CD14-positive monocyte (primary cell): ENCODE measurements at regions not wholly inside any gene's neighbourhood (a gene's known extent, or its start where the extent isn't known, plus 50 kb on each side); places are given as distances from the start of the nearest gene placed in this dataset.
A peak's percentile ranks its signal among the peaks of the same experiment; 100 is the strongest.

ENCODE experiments used
- DNase-seq, 3 donors: peaks; one replicate each; pipeline ENCODE4 v3.0.0-alpha.2; 2011 to 2022
- H2AFZ ChIP-seq: 2 replicates; pipeline ENCODE4 v1.6.0; 2012; ENCODE audit warnings: mild to moderate bottlenecking, low read depth, low read length, inconsistent platforms; ENCODE audit not compliant: insufficient read depth, poor library complexity, severe bottlenecking
- H3K27ac ChIP-seq, 2 donors: 1 replicate in 1 of 2; 2 replicates in 1 of 2; pipeline ENCODE4 v1.5.1; 2012 to 2013; ENCODE audit warnings: low read length in 2 of 2, control low read depth in 1 of 2, inconsistent platforms in 1 of 2, low read depth in 1 of 2, mild to moderate bottlenecking in 1 of 2
- H3K27me3 ChIP-seq, 2 donors: one replicate each; pipeline versions ENCODE4 v1.6.0 to v1.6.1; 2011 to 2013; ENCODE audit warnings: low read length in 2 of 2; ENCODE audit not compliant: control insufficient read depth in 2 of 2, insufficient read depth in 2 of 2
- H3K36me3 ChIP-seq, 2 donors: replicated peaks in 1 of 2; 1 replicate in 1 of 2; 2 replicates in 1 of 2; pipeline versions ENCODE4 v1.5.1 to v1.6.1; 2012 to 2013; ENCODE audit warnings: low read length in 2 of 2, control low read depth in 1 of 2, inconsistent platforms in 1 of 2, mild to moderate bottlenecking in 1 of 2; ENCODE audit not compliant: insufficient read depth in 2 of 2, control insufficient read depth in 1 of 2
- H3K4me1 ChIP-seq, 2 donors: 1 replicate in 1 of 2; 2 replicates in 1 of 2; pipeline versions ENCODE4 v1.5.1 to v1.6.1; 2012 to 2013; ENCODE audit warnings: low read length in 2 of 2, control low read depth in 1 of 2, inconsistent platforms in 1 of 2, mild to moderate bottlenecking in 1 of 2, moderate library complexity in 1 of 2; ENCODE audit not compliant: insufficient read depth in 2 of 2, control insufficient read depth in 1 of 2
- H3K4me2 ChIP-seq: replicated peaks from 2 replicates; pipeline ENCODE3; 2012; ENCODE audit warnings: low read length, moderate library complexity, mild to moderate bottlenecking; ENCODE audit not compliant: poor library complexity, severe bottlenecking; ENCODE audit errors: extremely low read depth
- H3K4me3 ChIP-seq, 3 experiments: fragments of 200-600 bp in 1 of 3; sonication (generic) in 1 of 3; replicated peaks in 1 of 3; 1 replicate in 2 of 3; 2 replicates in 1 of 3; pipeline ENCODE4 v1.5.1; 2011 to 2013; ENCODE audit warnings: low read length in 3 of 3, mild to moderate bottlenecking in 3 of 3, control low read depth in 2 of 3, low read depth in 2 of 3, inconsistent platforms in 1 of 3, moderate library complexity in 1 of 3
- H3K79me2 ChIP-seq: 2 replicates; pipeline ENCODE4 v1.6.0; 2012; ENCODE audit warnings: mild to moderate bottlenecking, control low read depth, inconsistent platforms, low read length, moderate library complexity; ENCODE audit not compliant: insufficient read depth
- H3K9ac ChIP-seq: 2 replicates; pipeline ENCODE4 v1.6.0; 2017; ENCODE audit warnings: low read length, mild to moderate bottlenecking; ENCODE audit not compliant: insufficient read depth, poor library complexity, severe bottlenecking
- H3K9me3 ChIP-seq, 2 donors: replicated peaks in 1 of 2; 1 replicate in 1 of 2; 2 replicates in 1 of 2; pipeline versions ENCODE4 v1.5.1 to v1.6.1; 2012 to 2013; ENCODE audit warnings: low read length in 2 of 2, control low read depth in 1 of 2; ENCODE audit not compliant: control insufficient read depth in 1 of 2, insufficient read depth in 1 of 2
- H4K20me1 ChIP-seq: 2 replicates; pipeline ENCODE4 v1.6.0; 2012; ENCODE audit warnings: mild to moderate bottlenecking, low read length, control low read depth, moderate library complexity; ENCODE audit not compliant: insufficient read depth
- H3K27ac Mint-ChIP-seq, 7 donors: one replicate each; pipeline ENCODE4 v1.8.0; 2020; ENCODE audit warnings: mild to moderate bottlenecking in 7 of 7, mixed read lengths in 7 of 7, moderate library complexity in 6 of 7, inconsistent platforms in 2 of 7
- H3K27me3 Mint-ChIP-seq, 3 donors: one replicate each; pipeline ENCODE4 v1.8.0; 2021 to 2022; ENCODE audit warnings: low read depth in 3 of 3, mild to moderate bottlenecking in 3 of 3, mixed read lengths in 3 of 3, moderate library complexity in 3 of 3, inconsistent platforms in 1 of 3
- H3K36me3 Mint-ChIP-seq, 2 donors: one replicate each; pipeline ENCODE4 v1.8.0; 2020; ENCODE audit warnings: mixed read lengths in 2 of 2, inconsistent platforms in 1 of 2, mild to moderate bottlenecking in 1 of 2
- H3K4me1 Mint-ChIP-seq: one replicate; pipeline ENCODE4 v1.8.0; 2020; ENCODE audit warnings: mild to moderate bottlenecking, mixed read lengths
- H3K4me3 Mint-ChIP-seq, 2 donors: one replicate each; pipeline ENCODE4 v1.8.0; 2020; ENCODE audit warnings: mild to moderate bottlenecking in 2 of 2, mixed read lengths in 2 of 2, moderate library complexity in 1 of 2
- H3K9me3 Mint-ChIP-seq, 7 donors: one replicate each; pipeline ENCODE4 v1.8.0; 2020 to 2022; ENCODE audit warnings: mixed read lengths in 7 of 7, mild to moderate bottlenecking in 6 of 7, moderate library complexity in 6 of 7, inconsistent platforms in 2 of 7
- CTCF ChIP-seq: fragments of 200-600 bp; IDR thresholded peaks from one replicate; pipeline ENCODE4 v1.8.0; 2022; ENCODE audit warnings: antibody characterized with exemption, mild to moderate bottlenecking
- WGBS: methylation state at CpG from one replicate; pipeline ENCODE4 v1.1.5; 2013; ENCODE audit warnings: missing lambda C conversion rate; ENCODE audit not compliant: insufficient coverage; 5-methylcytosine and 5-hydroxymethylcytosine counted together
- intact Hi-C, 2 donors: fragments of 100-400 bp; cut with micrococcal nuclease; formaldehyde crosslinking; loops; one replicate each; pipeline versions ENCODE4 v1.15.0 to v1.15.1; 2023

GRCh38 chr1:172821609-172822274 lies 162.8 kb downstream of the FASLG start:
- WGBS: no CpG with 5 or more reads among the region's 1 CpG
- Histone ChIP-seq H3K4me3 (no peak overlapping the region), H3K9ac (no peak overlapping the region), H3K4me1 (peaks cover 21 to 32% of the 10 kb centered on the region in 2 donors), H3K9me3 (no peaks in the 10 kb centered on the region), H3K79me2 (no peaks in the 10 kb centered on the region), H3K4me2 (no peak overlapping the region), H3K27ac (no peak overlapping the region), H3K27me3 (no peaks in the 10 kb centered on the region), H4K20me1 (no peaks in the 10 kb centered on the region), H3K36me3 (no peaks in the 10 kb centered on the region), H2AFZ (no peak overlapping the region)
- peak; percentile 20 to 42 (median 30) for DNase-seq
- no peak for TF ChIP-seq CTCF
- peaks cover 0 to 2% (median 2%) of the 10 kb centered on the region in 3 donors for H3K27me3 Mint-ChIP-seq
- peaks cover 34% of the 10 kb centered on the region for H3K4me1 Mint-ChIP-seq
- no peak overlapping the region for H3K4me3 Mint-ChIP-seq
- no peaks in the 10 kb centered on the region for H3K36me3 Mint-ChIP-seq
- peak overlapping the region in 3 of 7 donors; percentile 4 to 50 (median 18) for H3K27ac Mint-ChIP-seq
- H3K9me3 Mint-ChIP-seq: no peaks in the 10 kb centered on the region
- intact Hi-C loops: loop anchor here (10.0 kb wide), 4 partner anchors 67 to 593 kb away; no protein-coding TSS in a partner anchor

DNA sequence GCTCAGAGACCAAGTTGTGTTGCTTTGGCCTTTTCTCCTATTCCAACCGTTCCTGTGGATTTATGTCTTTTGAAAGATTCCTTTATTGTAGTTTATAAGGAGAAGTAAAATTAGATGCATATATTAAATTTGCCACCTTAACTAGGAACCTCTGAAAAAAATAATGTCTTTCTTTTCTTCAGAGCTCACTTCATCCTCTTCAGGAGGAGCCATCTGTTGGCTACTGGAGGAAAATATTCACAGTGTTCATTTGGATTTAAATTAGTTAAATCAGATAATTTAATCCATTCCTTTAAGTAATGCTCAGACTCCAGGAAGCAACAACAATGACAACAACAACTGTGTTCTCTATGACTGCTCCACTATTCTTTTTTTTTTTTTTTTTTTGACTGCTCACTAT lies 164.0 kb downstream of the FASLG start:
- no peaks in the 10 kb centered on the region for H3K79me2 ChIP-seq
- H3K27ac ChIP-seq: no peak overlapping the region
- H3K9ac ChIP-seq: no peak overlapping the region
- H3K27ac Mint-ChIP-seq: peak overlapping the region in 1 of 7 donors; percentile 25
- peaks cover 33% of the 10 kb centered on the region for H3K4me1 Mint-ChIP-seq
- no peaks in the 10 kb centered on the region for H3K9me3 Mint-ChIP-seq
- no peaks in the 10 kb centered on the region for H4K20me1 ChIP-seq
- no CpG with 5 or more reads among the region's 1 CpG for WGBS
- H3K27me3 Mint-ChIP-seq: peaks cover 0 to 2% (median 0%) of the 10 kb centered on the region in 3 donors
- H3K4me1 ChIP-seq: peaks cover 21 to 37% of the 10 kb centered on the region in 2 donors
- H3K4me3 Mint-ChIP-seq: no peak overlapping the region
- DNase-seq: no peak
- no peaks in the 10 kb centered on the region for H3K36me3 ChIP-seq
- no peaks in the 10 kb centered on the region for H3K36me3 Mint-ChIP-seq
- no peak overlapping the region for H3K4me3 ChIP-seq
- H3K4me2 ChIP-seq: no peak overlapping the region
- intact Hi-C loops: loop anchor here (10.0 kb wide), 4 partner anchors 68 to 592 kb away; no protein-coding TSS in a partner anchor
- H3K27me3 ChIP-seq: no peaks in the 10 kb centered on the region
- no peaks in the 10 kb centered on the region for H3K9me3 ChIP-seq
- no peak for TF ChIP-seq CTCF
- H2AFZ ChIP-seq: peak overlapping the region; percentile 23
